ENCODE measurements at regions not wholly inside any gene's neighbourhood (a gene's known extent, or its start where the extent isn't known, plus 50 kb on each side); places are given as distances from the start of the nearest gene placed in this dataset.

- TF ChIP-seq CTCF (IDR thresholded peaks at IDR 0.05) (no peak), POLR2A (IDR thresholded peaks at IDR 0.05) (no peak)
Observed at GRCh38 chr5:27682600-27682999, 644.2 kb upstream of the CDH9 start.

All from body of pancreas (tissue), 4 donors.